ENCODE measurements at regions not wholly inside any gene's neighbourhood (a gene's known extent, or its start where the extent isn't known, plus 50 kb on each side); places are given as distances from the start of the nearest gene placed in this dataset.

GRCh38 chr3:180743813-180744590 lies 64.7 kb upstream of the CCDC39 start:
- no peak overlapping the region for H3K27ac ChIP-seq
- no peak for TF ChIP-seq CTCF (conservative IDR thresholded peaks at IDR 0.05)

GRCh38 chr3:180747805-180748361 lies 68.6 kb upstream of the CCDC39 start:
- no peak for TF ChIP-seq CTCF (conservative IDR thresholded peaks at IDR 0.05)
- no peak overlapping the region for H3K27ac ChIP-seq

GRCh38 chr3:180749322-180749721 lies 70.0 kb upstream of the CCDC39 start:
- TF ChIP-seq CTCF (conservative IDR thresholded peaks at IDR 0.05): no peak
- H3K27ac ChIP-seq: no peak overlapping the region

- no peak overlapping the region for H3K27ac ChIP-seq
- TF ChIP-seq CTCF (conservative IDR thresholded peaks at IDR 0.05): no peak
Observed at GRCh38 chr3:180749796-180750195, 70.5 kb upstream of the CCDC39 start.

GRCh38 chr3:180755556-180755955 lies 76.3 kb upstream of the CCDC39 start:
- no peak for TF ChIP-seq CTCF (conservative IDR thresholded peaks at IDR 0.05)
- no peak overlapping the region for H3K27ac ChIP-seq

GRCh38 chr3:180762866-180763265 lies 83.6 kb upstream of the CCDC39 start:
- no peak overlapping the region for H3K27ac ChIP-seq
- TF ChIP-seq CTCF (conservative IDR thresholded peaks at IDR 0.05): no peak

GRCh38 chr3:180764481-180764880 lies 85.2 kb upstream of the CCDC39 start:
- no peak for TF ChIP-seq CTCF (conservative IDR thresholded peaks at IDR 0.05)
- no peak overlapping the region for H3K27ac ChIP-seq

All from VCaP (cell line).